Amniotic stem cell (primary cell): ENCODE measurements at regions not wholly inside any gene's neighbourhood (a gene's known extent, or its start where the extent isn't known, plus 50 kb on each side); places are given as distances from the start of the nearest gene placed in this dataset.

Experiments
- DNase-seq: peaks from one replicate; lab custom pipeline; 2025; lab: John Stamatoyannopoulos, UW

DNA sequence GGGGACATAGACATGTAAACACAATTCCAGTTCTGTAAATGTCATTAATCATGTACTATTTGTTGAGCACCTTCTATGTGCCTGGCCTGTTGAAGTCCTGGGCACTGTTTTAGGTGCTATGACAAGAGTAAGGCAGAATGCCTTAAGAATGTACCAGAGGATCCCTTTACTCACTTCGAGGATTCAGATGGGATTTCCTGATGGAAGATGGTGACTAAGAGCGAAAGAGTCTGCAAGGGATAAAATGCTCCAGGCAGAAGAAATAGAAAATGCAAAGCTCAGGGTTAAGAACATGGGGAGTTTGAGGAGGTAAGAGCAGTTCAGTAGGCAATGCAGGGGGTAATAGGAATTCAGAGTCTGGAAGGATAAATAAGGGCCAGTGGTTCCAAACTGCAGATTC lies 671.3 kb upstream of the TBX3 start:
- DNase-seq: no peak

DNA sequence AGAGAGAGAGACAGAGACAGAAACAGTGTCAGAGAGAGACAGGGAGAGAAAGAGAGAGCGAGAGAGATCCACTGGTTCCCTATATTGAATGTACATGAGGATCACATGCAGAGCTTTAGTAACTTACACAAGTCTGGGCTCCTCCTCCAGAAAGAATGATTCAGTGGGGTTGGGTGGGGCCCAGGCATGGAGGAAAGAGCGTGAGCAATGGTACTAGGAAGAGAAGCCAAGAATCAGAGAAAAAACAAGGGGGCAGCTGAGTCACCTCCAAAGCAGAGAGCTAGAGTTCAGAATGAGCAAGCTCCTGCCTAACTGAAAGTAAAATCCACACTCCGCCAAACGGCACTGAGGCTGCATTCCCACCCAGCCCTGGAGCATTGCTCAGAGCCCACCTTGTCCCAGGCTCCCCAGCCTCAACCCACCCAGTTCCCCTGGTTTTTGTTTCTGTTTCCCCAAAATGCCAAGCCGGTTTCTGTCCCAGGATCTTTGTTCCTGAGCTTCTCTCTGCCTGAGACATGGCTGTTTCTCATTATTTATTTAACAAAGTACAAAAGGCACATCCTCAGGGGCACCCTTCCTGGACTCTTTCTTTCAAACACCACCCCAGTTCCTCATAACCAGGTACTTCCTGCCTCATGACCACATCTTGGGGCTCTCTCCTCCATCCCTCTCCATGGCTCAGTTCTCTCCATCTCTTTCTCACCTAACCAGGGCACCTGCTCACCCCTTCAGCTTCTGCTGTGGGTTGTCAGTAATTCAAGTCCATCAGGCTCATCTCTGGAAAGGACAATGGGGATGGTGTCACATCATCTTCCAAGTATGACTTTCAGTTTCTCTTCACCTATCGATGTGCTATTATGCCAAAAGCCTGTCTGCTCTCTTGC lies 670.3 kb upstream of the TBX3 start:
- peak; percentile 92 for DNase-seq

DNA sequence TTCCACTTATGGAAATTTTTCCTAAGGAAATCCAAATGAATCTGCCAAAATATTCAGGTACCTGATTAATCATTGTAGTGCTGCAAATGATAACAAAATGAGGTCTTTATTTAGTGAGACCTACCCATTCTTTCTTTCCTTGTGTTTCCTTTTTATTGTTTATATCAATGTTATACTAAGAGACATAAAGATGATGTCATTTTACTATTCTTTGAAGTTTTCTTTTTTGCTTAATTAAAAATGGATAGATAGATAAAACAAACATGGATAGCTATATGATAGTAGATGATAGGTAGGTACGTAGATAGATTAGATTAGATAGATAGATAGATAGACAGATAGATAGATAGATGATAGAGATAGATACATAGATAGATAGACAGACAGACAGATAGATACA lies 669.5 kb upstream of the TBX3 start:
- DNase-seq: no peak

DNA sequence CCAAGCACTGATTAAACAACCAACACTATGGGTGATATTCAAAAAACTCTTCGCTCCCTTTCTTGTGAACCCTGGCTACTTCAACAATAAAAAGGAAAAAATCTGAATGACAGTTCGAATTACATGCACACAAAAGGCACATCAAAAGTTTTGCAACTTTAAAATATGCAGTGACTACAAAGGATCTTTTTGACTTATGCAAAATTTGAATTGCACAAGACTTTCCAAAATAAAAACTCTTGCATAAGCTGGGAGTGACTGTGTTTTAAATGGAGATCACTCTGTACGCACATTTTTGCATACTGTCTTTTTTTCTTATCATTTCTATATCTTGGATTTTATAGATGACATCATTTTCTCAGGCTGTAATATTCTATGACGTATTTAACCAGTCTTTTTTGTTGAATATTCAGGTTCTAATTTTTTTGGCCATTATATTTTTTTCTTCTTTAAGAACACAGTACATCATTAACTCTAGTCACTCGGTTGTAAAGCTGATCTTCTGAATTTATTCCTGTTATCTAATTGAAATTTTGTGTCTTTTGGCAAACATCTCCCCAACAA lies 667.6 kb upstream of the TBX3 start:
- DNase-seq: no peak

DNA sequence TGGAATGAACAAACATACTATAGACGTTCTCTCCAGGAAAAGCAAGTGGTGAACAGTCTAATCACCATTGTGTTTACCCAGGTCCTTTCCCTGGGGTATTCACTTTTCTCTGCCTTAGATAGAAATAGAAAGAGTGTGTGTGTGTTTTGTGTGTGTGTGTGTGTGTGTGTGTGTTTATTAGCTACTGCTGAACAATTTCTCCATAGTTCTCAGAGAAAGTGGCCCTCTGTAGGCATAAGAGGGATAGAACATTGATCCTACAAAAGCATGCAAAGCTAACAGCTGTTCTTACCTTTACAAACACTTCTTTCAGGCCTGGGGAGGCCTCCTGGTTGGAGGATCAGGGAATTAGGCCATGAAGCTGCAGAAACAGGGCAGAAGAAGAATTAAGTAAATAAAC lies 665.7 kb upstream of the TBX3 start:
- DNase-seq: no peak

DNA sequence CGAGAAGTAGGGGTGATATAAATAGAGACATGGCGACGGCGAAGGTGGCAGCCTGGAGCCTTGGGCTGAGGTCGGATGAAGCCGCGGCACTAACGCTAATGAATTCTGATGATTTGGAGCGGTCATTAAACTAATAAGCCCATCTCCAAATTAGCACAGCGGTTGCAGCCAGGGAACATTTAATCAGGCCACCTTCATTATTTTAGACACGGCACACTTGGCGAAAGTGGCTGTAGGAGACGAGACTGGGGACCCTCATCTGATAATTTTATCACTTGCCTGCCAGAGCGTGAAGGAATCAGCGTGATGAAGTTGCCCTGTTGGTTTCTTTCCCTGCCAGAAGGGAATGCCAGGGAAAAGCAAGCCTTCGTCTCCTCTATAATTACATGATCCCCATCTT lies 664.3 kb upstream of the TBX3 start:
- DNase-seq: no peak

DNA sequence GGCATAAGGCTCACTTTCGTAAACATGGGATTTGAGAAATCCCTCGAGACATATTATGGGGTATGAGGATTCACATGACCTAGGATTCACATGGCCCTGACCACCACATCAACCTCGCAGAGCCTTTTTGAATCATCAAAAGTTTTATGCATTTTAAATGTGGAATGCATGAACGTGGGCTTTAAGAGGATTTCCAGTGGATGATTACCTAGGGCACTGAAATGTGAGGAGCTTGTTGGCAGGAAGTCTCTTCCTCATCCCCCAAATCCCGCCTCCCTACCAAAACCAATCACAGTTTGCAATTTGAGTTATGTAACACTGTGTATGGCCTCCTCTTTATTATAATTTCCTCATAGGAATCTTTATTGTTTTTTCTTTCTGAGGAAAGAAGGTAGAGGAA lies 659.6 kb upstream of the TBX3 start:
- DNase-seq: no peak

DNA sequence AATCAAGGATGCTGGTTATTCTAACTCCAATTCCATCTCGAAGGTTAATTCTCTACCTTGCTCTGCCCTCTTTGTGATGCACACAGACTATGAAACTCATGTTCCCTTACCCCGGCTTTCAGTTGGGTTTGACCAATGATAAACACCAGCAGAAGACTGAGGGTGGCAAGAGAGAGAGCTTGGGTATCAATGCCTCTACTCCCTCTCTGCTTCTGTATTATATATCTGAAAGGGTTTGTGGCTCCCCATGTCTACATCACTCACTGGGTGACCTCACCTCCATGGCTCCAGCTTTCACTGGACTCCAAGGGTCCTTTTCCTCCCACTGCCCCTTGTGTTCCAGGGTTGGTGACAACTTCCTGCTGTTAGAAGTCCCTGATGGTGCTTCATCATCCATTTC lies 659.0 kb upstream of the TBX3 start:
- DNase-seq: no peak

DNA sequence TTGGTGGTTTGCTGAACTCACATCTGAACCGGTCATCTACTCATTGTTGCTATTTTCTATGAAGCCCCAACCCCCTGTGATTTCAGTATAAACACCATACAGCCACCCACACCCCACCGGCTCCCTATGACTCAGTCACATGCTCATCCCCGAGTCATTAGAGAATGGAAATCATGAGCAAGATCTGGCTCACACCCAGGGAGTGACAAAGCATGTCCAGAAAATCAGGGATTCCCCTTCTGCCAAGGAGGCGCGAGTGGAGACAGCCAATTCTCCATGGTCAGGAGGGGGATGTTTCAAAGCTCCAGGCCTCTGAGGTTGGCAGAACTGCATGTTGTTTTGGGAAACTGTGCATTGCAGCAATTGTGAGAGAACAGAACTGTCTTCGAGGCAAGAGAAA lies 657.5 kb upstream of the TBX3 start:
- peak; percentile 93 for DNase-seq

DNA sequence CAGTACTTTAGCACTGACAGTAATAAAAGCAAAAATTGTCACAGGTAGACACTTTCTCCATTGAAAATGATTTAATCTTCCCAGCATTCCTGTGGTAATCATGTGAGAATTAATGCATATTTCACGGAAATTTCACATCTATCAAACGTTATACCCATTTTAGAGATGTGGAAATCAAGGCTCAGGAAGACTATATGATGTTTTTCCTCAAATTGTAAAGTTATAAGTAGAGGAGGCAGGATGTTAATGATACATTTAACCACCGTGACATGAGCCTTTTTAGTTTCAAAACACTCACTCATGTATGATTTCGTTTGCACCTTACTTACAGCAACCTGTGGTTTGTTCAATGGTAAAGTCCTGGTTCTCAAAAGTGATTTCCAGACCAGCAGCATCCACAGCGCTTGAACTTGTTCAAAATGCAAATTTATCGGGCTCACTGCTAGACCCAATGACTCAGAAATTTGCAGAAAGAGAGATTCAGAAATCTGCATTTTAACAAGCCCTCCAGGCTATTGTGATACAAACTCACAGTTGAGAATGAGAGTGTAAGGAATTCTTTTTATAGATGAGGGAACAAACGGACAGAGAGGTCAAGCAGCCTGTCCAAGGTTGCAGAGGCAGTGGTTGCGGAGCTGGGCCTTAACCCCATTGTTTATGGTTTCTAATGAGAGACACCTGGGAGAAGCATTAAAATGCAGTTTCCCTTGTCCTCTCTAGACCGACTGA lies 654.8 kb upstream of the TBX3 start:
- DNase-seq: no peak

DNA sequence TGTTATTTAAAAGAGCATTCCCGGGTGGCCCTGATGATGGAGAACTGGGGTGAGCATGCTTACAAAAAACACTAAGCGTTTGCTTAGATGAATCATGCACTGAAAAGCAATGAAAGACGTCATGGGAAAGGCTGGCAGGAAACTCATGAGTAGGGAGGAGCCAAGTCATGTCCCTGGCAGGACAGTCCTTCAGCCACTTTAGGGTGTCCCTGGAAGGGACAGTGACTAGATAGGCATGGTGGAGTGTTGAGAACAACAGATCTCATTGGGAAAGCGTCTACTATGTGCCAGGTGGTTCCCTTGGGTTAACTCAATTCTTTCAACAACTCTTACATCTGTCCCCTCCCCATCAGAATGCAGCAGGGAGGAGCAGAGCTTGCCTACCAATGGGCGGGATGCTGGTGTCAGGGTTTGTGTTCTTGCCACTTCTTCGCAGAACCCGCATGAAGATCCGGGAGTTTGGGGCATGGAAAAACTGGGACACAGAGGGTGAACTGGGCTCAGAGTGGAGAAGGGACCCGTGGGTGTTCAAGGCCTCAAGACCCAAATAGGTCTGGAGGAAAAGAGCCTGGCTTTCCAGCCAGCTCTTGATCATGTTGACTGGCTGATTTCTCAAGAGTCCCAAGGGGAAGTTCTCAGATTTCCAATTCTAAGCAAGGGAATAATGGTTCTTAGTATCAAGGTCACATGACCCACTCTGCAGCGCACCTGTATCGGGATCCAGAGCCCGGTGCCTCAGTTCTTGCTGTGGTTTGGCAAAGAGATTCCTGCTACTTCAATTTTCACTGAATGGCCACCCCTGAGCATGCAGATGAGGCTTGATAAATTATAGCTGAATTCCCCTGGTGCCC lies 653.9 kb upstream of the TBX3 start:
- DNase-seq: peak; percentile 82

DNA sequence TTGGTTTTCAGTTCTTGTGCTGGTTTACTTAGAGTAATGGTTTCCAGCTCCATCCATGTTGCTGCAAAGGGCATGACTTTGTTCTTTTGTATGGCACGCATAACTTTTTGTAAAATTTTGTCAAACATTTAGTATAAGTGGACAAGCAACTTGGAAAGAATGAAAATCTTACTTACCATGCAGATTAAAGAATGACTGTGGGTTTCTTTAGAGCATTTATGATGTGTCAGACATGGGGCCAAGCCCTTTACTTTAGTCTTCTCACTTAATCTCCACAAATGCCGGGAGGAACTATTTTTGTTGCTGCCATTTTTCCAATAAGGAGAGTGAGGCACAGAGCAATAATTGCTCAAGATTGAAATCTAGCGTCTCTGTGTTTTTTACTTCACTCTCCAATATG lies 652.5 kb upstream of the TBX3 start:
- DNase-seq: no peak

DNA sequence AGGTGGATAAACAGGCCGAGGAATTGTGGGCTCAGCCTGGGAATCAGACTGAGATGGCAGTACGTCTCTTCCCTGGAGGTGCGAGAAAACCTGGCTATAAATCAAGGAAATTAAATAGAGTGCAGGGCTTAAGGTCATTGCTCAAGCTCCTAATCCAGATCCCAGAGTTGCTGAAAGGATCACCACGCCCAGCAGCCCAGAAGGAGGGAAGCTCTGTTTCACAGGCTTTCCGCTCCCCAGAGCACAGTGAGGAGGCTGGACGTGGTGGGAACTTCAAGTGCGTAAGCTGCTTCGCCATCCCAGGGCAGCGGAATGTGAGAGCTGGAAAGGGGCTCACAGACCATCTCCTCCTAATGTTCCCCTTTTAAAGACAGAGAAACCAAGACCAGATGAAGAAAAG lies 651.6 kb upstream of the TBX3 start:
- no peak for DNase-seq

DNA sequence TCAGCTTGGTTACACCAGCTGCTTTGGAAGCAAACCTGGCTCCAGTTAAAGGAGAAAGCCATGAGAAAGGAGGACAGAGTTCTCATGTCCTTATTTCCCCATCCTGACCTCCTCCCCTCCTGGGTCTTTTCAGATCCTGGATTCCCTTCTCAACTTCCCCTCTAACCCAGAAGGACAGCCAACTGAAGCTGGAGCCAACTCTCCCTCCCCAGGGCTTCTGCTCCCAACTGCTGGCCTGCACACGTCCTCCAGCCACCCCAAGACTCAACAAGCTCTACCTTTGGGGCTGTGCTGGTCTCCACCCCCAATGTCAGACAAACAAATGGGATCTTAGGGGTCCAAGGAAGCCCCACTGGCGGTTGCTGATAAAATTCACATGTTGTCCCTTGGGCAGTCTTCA lies 651.1 kb upstream of the TBX3 start:
- DNase-seq: no peak

DNA sequence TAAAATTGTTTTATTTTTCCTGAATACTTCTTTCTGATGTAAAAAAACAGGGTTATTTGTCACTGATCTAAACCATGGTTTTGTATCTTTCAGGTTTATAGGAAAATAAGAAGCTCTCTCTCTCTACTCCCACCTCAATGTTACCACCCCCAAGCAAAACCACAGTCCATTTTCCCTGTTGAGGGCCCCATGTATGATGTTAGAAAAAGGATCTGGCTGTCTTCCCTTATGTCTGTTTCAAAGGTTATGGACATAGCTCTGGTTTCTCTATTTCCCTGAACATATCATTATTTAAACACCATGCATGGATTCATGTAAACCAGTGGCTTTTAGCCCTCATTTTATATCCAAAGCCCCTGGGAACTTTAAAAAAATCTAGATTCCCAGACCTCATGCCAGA lies 649.0 kb upstream of the TBX3 start:
- no peak for DNase-seq

DNA sequence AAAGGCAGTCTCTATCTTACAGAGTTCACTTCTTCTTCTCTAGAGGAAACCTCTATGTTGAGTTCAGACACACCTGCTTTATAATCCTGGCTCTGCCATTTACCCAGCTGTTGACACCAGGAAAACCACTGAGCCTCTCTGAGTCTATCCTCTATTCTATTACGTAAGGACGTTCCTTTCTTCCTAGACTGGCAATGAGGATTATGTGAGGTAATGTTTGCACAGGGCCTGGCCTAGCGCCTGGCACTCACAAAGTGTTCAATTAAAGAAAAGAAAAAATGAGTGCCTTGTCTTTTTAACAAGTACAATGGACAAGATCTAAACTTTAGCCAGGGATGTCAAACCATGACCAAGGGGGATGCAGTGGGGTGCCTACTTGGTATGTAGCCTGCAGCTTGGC lies 641.9 kb upstream of the TBX3 start:
- no peak for DNase-seq

DNA sequence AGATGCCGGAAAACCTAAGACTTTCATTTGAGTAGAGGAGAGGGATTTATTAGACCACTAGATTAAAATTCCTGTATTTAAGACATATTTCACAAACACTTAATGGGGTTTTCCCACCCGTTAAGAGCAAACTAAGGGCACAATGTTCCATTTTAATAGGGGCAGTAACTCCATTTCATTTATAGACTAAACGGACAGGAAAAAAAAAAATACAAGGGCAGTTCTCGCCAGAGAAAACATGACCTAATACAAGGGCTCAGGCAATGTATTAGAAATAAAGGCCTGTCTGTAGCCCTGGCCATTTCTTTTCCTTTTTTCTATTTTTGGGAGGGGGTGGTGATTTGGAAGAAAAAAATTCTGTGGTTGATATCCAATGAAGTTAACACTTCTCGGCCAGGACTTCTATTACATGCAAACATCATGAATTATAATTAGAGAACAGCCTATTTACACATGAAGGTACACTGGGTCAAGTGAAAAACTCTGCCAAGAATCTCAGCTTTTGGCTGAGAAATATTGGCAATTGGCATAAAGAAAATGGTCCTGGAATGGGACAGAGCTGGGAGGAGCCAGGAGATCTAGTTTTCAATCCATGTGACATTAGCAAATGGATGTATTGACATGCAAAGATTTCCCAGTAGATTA lies 641.1 kb upstream of the TBX3 start:
- no peak for DNase-seq

DNA sequence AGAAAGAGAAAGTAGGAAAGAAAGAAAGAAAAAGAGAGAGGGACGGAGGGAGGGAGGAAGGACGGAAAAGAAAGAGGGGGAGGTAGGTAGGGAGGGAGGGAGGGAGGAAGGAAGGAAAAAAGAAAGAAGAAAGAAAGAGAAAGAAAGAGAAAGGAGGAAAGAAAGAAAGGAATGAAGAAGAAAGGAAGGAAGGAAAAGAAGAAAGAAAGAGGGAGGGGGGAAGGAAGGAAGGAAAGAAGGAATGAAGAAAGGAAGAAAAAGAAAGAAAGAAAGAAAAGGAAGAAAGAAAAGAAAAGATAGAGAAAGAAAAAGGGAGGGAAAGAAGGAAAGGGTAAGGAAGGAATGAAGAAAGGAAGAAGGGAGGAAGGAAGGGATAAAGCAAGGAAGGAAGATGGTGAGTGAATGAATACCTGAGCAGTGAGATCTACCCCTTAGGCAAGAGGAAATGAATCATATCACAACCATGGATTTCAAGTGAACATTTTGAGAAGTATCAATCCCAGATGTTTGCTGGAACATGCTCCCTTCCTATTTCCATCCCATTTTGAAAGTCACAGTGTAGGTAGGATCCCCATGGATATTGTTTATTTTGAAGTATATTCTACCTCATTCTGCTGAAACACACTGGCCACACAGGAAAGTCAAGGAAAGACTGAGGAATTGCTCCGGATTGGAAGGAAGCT lies 639.4 kb upstream of the TBX3 start:
- DNase-seq: peak; percentile 27

DNA sequence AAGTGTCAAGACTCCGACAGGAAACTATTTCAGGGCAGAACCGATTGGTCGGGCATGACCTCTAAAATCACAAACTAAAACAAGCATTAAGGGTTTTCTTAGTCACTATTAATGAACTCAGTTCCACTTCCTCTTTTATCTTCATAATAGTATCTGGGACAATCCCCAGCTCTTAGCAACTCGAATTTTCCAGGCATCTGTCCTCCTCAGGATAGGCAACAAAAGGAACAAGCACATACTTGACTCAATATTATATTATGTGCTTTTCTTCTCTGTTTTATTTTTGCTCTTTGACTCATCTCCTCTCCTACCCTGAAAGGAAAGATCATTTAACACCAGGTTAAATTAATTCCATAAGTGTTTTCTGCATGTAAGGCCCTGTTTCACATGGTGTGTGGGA lies 638.3 kb upstream of the TBX3 start:
- no peak for DNase-seq

DNA sequence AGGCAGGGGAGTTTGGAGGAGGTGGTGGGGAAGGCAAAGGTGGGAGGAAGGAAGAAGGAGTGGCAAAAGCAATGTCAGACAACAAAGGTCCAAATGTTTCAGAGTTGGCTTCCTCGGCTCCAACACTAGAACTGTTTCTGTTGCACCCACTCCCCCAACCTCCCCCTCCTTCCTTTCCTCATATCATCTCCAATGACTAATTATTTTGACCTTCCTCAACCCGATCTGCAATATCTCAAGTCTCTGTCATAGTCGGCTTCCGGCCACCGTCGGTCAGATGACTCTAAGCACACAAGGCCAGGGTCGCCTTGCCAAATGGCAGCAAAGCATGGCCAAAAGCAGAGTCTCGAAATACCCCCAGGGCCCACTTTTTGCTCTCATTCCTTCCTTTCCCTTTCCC lies 637.0 kb upstream of the TBX3 start:
- no peak for DNase-seq

DNA sequence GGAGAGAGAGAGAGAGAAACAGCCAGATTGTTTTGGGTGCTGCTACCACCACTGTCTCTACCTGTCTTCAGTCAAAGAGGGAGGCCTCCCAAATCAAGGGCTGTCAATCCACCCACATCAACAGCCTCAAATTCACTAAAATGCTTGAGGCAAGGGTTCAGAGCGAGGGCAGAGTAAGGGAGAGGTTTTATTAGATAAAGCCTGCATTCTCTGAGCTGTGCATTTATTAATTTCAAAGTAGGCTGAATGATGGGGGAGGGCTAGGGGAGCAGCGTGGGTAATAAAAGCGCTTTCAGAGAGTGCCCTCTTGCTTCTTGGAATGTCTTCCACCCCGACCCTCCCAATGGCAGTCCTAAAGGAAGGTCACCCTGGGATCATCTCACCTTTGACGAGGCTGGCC lies 636.5 kb upstream of the TBX3 start:
- DNase-seq: no peak
